Bronchial epithelial cell (primary cell): ENCODE measurements at regions not wholly inside any gene's neighbourhood (a gene's known extent, or its start where the extent isn't known, plus 50 kb on each side); places are given as distances from the start of the nearest gene placed in this dataset.
A peak's percentile ranks its signal among the peaks of the same experiment; 100 is the strongest.

Source experiments
- DNase-seq: peaks from one replicate; pipeline ENCODE4 v3.0.0-alpha.2; 2010; ENCODE audit warnings: low read depth
- FAIRE-seq: peaks from 2 replicates; lab custom pipeline; 2011; peaks lifted over from hg19 to GRCh38; lab: Jason Lieb, UNC
- H3K27me3 ChIP-seq: 2 replicates; pipeline ENCODE4 v1.5.1; 2011; ENCODE audit warnings: low read length; ENCODE audit not compliant: control insufficient read depth, insufficient read depth
- H3K36me3 ChIP-seq: 2 replicates; pipeline ENCODE4 v1.5.1; 2011; ENCODE audit warnings: low read length; ENCODE audit not compliant: control insufficient read depth, insufficient read depth
- H3K4me3 ChIP-seq: 2 replicates; pipeline ENCODE4 v1.5.1; 2011; ENCODE audit warnings: mild to moderate bottlenecking, low read depth, low read length, control low read depth
- CTCF ChIP-seq: IDR thresholded peaks from 2 replicates; pipeline ENCODE4 v1.5.1; 2011; ENCODE audit warnings: mild to moderate bottlenecking, moderate library complexity, low read length, control low read depth, inconsistent platforms; ENCODE audit not compliant: insufficient read depth, severe bottlenecking

- H3K27me3 ChIP-seq, result no peaks in the 10 kb centered on the region
- no peak for FAIRE-seq
- DNase-seq, result no peak
- H3K36me3 ChIP-seq, result no peaks in the 10 kb centered on the region
- TF ChIP-seq CTCF, result no peak
- no peak overlapping the region for H3K4me3 ChIP-seq
These were observed 501.0 kb upstream of the MAP3K7 start for GRCh38 chr6:91087908-91088307.

DNA sequence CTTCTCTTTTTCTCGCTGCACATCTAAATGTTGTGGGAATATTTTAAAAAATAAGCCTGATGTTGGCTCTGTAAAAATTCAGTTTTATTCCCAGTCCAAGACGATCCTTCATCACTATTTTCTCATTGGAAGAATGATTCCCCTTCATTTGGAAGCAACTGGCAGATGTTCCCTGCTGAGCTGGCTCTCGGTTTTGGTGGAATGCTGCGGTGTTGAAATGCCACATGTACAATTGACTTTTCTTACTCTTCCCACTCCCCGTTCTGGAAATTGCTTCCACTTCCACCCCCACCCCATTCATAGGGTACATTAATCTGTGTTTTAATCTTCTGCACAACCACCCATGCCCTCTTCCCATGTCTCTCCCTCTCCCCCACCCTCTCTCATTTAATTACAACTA lies 496.3 kb upstream of the MAP3K7 start:
- no peak overlapping the region for H3K4me3 ChIP-seq
- TF ChIP-seq CTCF, result no peak
- H3K36me3 ChIP-seq, result no peaks in the 10 kb centered on the region
- DNase-seq, result no peak
- FAIRE-seq, result no peak
- H3K27me3 ChIP-seq, result no peaks in the 10 kb centered on the region

- H3K27me3 ChIP-seq, result no peaks in the 10 kb centered on the region
- FAIRE-seq (no peak), DNase-seq (no peak)
- no peak overlapping the region for H3K4me3 ChIP-seq
- H3K36me3 ChIP-seq, result no peaks in the 10 kb centered on the region
- TF ChIP-seq CTCF, result no peak
These were observed 495.5 kb upstream of the MAP3K7 start for GRCh38 chr6:91082311-91082832.

DNA sequence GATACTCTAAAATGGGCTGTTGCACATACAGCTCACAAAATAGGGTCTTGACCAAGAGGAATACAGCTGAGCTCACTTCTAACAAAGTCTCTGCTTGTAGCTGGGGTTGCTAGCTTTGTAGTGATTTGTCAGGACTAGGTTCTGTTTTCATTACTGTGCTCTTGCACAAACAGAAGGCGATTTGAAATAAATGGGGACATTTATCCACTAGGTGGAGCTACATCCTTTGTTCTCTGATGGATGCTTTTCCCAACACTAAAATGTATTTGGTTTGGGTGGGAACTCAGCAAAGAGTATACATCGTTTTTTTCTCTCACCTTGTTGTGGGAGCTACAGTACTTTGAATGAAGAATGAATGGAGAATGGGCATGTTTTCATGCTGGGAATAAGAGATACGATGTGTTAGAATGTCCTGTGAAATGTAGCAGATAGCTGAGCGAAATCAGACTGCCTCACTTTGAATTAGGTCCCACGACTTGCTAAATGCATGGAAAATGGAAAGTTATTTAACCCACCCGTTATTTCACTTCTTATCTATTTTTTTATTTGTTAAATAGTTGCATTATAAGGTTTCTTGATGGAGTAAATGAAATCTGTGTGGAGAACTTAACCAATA lies 494.7 kb upstream of the MAP3K7 start:
- TF ChIP-seq CTCF, result peak; percentile 63
- DNase-seq, result peak; percentile 47
- Histone ChIP-seq H3K4me3 (no peak overlapping the region), H3K27me3 (no peaks in the 10 kb centered on the region), H3K36me3 (no peaks in the 10 kb centered on the region)
- no peak for FAIRE-seq

- H3K4me3 ChIP-seq, result no peak overlapping the region
- DNase-seq (no peak), FAIRE-seq (no peak)
- no peak for TF ChIP-seq CTCF
- H3K36me3 ChIP-seq, result no peaks in the 10 kb centered on the region
- no peaks in the 10 kb centered on the region for H3K27me3 ChIP-seq
These were observed 494.0 kb upstream of the MAP3K7 start for GRCh38 chr6:91080871-91081270.

- no peaks in the 10 kb centered on the region for H3K36me3 ChIP-seq
- no peak for TF ChIP-seq CTCF
- DNase-seq, result no peak
- H3K4me3 ChIP-seq, result no peak overlapping the region
- no peak for FAIRE-seq
- H3K27me3 ChIP-seq, result no peaks in the 10 kb centered on the region
These were observed 493.1 kb upstream of the MAP3K7 start for GRCh38 chr6:91079969-91080368.
